NCI-H2227 (cell line): ENCODE measurements at regions not wholly inside any gene's neighbourhood (a gene's known extent, or its start where the extent isn't known, plus 50 kb on each side); places are given as distances from the start of the nearest gene placed in this dataset.
"Not testable (repeated sequence)": the region's sequence is repeated elsewhere in the genome, so short reads cannot be mapped to it uniquely, and the experiment has no call there.

Source experiments
- DNase-seq: peaks from one replicate; lab custom pipeline; 2025; ENCODE audit not compliant: unreplicated experiment; lab: John Stamatoyannopoulos, UW

DNA sequence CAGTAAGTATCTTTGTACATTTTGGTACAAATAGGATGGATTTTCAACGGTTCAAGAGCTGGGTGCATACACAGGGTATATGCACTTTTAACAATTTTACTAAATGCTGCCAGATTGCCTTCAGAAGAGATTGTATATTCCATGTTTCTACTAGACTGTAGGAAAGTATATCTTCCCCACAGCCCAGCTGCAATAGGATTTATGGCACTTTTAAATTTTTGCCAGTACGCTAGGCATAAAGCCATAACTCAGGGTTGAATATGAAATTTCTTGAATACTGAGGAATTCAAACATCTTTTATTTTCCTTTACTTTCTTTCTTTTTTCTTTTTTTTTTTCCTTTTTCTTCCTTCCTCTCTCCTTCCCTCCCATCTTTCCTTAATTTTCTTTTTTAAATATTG lies 78.7 kb upstream of the SULF2 start:
- no peak for DNase-seq

DNA sequence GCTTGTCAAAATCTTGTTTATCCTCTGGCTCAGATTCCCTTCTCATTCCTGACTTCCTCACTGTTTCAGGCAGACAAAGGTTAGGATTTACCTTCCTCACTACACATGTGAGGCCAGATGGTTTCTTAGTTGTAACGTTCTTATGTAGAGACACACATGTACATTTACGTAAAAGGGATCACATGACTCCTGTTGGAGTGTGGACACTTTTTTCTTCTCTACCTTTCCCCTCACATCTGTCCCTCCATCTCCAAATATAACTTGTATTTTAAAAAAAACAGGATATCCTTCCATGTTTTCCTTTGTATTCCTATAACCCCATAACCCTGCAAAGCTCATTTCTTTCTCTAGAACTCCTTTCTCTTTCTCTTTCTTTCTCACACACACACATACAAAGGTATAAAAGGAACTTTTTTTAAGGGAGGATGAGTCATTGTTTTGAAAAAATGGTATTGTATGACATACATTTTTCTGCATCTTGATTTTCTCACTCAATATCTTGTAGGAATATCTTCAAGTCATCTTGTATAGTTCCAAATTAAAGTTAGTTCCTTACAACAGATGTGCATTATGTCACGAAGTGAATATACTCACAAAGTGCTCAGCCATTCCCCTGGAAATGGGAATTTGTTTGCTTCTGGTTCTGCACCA lies 78.2 kb upstream of the SULF2 start:
- no peak for DNase-seq

DNA sequence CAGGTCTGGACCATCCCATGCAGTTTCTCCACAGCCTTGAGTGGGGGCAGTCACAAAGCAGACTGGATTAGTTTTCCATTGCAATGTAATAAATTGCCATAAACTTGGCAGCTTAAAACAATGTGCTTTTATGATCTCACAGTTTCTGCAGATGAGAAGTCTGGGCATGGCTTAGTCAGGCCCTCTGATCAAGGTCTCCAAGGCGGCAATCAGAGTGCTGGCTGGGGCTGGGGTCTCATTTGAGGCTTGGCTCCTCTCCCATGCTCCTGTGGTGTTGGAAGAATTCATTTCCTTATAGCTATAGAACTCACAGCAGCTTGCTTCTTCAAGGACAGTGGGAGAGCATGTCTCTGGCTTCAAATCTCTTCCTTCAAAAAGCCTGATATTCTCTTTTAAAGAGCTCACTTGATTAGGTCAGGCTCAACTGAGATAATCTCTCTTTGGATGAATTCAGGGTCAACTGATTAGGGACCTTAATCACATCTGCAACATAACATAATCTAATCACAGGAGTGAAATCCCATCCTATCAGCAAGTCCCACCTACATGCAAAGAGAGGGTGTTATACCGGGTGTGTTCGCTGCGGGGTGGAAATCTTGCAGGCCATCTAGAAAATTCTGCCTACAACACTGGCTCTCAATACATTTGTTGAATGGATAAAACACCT lies 77.4 kb upstream of the SULF2 start:
- no peak for DNase-seq

DNA sequence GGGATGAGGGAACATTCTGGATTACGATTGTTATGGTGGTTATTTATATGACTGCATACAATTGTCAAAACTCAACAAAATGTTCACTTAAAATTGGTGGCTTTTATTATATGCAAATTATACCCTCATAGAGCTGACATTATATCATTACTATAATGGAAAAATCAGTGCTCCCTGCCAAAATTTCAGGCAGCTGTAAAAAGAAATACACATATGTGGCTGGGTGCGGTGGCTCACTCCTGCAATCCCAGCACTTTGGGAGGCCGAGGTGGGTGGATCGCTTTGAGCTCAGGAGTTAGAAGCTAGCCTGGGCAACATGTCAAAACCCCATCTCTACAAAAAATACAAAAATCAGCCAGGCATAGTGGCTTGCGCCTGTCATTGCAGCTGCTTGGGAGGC lies 75.8 kb upstream of the SULF2 start:
- DNase-seq: no peak

DNA sequence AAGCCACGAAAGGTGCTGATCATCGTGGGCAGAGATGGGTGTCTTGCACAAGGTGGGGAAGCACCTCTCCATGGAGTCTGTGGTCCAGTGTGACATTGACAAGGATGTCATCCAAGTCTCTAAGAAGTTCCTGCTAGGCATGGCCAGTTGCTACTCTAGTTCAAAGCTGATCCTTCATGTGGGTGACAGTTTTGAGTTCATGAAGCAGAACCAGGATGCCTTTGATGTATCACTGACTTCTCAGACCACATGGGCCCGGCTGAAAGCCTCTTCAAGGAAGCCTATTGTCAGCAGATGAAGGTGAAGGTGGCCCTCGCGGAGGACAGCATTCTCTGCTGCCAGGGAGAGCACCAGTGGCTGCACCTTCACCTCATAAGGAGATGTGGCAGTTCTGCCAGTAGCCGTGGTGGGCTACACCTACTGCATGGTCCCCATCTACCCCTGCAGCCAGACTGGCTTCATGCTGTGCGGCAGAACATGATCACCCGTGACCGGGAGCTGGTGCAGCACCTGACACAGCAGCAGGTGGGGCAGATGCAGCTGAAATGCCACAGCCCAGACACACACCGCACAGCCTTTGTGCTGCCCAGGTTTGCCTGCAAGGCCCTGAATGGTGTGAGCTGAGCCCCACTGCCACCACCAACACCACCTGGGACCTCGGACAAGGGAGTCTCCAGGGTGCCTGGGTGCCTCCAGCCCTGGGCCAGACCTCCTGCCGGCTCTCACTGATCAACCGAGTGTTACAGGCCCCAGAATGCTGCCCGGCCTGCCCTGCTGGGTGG lies 75.0 kb upstream of the SULF2 start:
- DNase-seq: no peak

DNA sequence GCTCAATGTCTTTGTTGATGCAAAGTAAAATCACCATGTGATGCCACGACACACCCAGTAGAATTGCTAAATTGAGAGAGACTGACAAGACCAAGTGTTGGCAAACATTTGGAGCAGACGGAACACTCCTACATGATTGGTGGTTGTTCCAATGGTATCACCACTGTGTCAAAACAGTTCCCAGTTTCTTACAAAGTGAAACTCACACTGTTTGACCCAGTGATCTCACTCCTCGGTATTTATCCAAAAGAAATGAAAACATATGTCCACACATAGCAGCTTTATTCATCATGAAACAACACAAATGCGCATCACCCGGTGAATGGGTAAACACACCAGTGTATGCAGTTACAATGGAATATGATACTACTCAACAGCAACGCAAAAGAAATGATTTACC lies 74.0 kb upstream of the SULF2 start:
- no peak for DNase-seq

DNA sequence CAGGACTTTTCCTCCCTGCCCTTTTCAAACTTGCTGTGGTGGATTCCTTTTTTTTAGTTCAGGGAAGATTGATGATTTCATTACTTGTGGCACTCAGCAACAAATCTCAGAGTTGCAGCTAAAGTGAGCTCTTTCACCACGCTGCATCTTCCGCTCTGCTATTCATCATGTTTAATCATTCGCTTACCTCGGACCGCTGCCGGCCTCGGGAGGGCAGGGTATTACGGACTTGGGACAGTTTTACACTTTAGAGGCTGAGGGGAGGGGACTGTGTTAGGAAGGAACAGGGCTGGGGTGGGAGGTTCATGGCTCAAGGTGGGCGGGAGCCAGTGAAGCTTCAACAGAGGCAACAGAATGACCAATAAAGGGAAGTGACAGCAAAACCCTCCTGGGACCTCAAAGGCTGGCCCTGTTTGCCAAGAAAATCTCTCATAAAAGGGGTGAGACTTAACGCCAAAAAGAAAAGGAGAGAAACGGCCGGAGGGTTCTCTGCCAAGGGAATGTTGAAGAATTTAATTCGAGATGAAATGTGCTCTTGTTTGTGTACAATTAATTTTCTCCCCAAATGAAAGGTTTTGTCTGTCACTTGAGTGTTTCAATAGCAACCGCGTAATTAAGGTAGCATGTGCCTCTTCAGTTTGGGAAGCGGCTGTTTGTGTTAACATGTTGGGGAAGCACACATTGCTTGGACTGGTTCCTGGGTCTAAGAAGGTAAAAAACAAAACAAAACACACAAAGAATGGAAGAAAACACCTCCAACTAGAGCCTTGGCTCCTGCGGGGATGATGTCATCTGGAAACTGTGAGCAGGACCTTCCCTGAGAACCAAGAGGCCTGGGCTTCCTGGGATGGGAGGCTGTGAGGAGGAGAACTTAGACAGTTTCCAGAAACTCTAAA lies 72.5 kb upstream of the SULF2 start:
- DNase-seq: no peak

DNA sequence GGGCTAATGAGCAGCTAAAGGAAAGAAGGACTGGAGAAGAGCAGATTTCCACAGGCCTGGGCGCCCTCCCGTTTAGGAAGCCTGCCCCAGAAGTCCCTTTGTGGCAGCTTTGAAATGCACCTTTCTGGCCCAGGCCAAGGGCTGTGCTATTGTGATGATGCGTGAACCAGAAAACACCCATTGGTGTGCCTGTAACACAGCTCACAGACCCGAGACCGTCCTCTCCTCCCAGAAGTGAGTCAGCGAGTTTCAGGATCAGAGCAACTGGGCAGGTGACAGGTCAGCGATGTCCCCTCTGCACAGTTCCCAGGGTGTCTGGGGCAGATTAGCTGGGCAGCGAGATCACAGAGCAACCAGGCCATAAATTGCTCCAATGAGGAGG lies 71.9 kb upstream of the SULF2 start:
- DNase-seq: no peak

DNA sequence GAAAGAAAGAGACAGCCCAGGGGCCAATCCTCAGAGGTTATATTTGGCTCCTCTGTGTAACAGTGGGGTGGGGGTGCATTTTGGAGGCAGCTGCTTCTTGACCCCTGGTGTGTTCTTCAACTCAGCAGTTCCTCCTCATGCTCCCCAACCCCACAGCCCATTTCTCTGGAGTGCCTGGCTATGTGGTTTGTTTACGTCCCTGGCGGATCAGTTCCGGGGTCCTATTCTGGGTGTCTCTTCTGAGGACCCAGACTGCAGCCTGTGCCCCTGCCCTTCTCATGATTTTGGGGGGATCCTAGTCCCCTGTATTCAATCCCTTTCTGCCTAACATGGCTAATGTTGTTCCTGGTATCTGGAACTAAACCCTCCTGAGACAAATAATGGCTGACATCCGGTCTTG lies 70.5 kb upstream of the SULF2 start:
- DNase-seq: no peak

DNA sequence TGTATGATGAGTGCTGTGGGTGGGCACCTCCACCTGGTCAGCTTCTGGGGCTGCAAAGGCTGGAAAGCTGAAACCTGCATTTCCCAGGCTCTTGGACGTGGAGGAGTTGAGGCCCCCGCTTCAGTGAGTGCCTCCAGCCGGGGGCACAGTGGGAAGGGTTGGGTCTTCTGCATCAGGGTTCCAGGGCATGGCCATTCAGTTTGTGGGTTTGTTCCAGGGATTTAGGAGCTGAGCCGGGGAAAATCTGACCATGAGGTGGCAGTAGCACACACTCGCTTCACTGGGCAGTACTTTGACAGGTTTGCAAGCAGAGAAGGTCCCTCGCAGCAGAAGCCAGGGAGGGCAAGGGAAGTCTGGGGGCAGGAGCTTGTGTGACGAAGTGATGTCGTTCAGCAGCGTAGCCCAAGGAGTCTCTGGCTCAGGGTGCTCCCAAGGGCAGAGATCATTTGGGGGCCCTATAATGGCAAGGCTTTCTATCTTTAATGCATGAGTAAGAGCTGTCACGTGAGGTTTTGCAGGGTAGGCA lies 69.5 kb upstream of the SULF2 start:
- no peak for DNase-seq

DNA sequence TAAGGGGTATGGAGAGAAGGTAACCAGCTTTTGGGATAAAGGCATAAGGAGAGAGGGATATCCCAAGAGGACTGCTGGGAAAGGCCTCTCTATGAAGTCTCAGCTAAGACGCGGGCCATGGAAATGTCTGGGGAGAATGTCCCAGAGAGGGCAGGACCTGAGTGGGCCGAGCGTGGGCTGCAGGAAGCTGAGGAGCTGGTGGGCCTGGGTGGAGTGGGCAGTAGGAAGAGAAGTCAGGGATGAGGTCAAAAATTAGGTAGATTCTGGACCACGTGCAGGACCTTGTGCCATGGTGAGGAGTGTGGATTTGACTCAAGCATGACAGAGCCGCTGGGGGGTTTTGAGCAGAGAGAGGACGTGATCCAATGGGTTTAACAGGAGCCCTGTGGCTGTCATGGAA lies 66.5 kb upstream of the SULF2 start:
- DNase-seq: no peak

DNA sequence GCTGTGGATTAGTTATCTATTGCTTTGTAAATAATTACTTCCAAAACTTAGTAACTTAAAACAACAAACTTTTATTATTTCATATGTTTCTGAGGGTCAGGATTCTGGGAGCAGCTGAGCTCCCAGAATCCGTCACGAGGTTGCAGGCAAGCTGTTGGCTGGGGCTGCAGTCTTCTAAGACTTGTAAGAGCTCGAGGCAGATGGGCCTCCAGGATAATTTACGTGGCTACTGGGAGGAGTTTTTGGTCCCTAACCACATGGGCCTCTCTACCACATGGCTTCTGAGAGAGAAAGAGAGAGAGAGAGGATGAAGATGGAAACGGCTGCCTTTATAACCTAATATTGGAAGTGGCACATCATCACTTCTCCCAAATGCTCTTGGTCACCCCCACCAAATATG lies 64.9 kb upstream of the SULF2 start:
- DNase-seq: no peak

DNA sequence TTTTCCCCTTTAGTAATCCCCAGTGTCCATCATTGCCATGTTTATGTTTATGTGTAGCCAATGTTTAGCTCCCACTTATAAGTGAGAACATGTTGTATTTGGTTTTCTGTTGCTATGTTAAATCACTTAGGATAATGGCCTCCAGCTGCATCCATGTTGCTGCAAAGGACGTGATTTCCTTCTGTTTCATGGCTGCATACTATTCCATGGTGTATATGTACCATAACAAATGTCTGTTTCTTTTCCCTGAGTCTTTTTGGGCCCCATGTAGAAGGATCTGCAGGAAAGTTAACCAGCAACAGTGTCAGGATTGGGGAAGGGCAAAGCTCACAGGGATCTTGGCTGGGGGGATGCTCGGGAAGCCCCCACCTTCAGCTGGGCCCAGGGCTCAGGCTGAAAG lies 64.3 kb upstream of the SULF2 start:
- DNase-seq: no peak

DNA sequence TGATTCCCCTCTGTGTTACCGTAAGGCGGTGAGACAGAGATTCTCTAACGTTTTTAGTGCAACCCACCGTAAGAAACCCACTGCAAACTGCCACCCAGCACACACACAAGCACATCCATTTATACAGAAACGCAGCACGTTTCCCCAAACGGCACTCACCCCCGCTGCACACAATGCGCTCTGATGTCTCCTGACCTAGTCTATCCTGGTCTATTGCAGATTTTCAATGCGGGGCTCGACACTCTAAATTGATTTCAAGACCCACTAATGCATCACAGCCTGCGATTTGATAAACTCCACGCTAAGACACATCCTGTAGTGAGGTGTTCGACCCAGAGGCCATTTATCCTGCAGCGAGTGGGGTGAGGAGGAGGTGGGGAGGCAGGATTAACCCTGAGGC lies 63.7 kb upstream of the SULF2 start:
- DNase-seq: no peak

DNA sequence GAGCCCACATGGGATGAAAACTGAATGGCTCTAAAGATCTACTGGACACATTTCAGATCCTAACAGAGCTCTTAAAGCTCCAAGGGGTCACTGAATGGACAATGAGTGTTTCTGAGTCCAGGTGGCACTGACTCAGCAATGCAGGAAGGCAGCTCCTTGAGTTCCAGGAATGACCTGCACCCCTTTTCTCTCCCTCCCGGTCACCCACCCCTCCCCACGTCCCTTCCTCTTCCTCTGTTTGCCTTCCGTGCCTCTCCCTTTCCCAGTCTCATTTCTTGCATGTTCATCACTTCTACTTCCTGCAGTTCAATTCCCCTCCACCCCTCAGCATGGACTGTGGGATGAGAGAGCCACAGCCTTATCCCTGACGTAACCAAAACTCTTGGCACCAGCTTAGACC lies 63.3 kb upstream of the SULF2 start:
- not testable (repeated sequence) for DNase-seq

DNA sequence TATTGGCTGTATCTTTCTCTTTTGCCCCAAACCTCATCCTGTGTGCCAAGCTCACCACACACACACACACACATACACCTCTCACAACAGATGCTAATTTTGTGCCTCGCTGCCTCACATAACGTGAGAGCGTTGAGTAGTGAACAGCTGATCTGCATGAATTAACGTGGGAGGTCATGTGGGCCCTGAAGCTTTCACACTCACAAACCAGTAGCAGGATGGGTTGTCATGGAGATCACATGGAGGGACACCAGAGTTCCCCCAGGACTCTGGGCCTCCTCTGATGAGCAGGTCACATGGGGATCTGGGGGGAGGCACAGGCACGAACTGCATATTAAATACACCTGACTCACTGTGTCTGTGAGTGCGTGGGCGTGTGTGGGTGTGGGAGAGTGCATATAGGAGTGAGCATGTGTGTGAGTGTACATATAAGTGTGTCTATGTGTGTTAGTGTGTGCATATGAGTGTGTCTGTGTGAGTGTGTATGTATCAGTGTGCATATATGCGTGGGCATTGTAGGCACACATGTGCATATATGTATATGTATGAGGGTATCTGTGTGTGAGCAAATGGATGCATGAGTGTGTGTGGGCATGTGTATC lies 62.7 kb upstream of the SULF2 start:
- no peak for DNase-seq

DNA sequence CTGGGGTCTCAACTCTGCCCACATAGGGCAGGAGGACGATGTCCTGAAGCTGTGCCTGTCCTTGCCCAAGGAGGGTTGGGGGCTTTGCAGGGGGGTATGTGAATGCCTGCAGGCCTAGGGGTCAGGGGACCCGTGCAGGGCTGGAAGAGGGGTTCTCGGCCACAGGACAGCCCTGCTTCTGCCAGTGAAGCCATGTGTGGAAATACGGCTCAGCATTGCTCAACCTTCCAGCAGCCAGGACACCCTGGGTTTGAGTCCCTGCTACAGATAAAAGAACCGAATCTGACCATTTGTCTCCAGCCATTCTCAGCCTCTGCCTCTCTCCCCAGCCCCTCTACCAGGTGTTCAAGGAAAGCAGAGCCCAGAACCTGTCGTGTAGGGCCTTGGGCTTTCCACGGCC lies 61.9 kb upstream of the SULF2 start:
- not testable (repeated sequence) for DNase-seq

DNA sequence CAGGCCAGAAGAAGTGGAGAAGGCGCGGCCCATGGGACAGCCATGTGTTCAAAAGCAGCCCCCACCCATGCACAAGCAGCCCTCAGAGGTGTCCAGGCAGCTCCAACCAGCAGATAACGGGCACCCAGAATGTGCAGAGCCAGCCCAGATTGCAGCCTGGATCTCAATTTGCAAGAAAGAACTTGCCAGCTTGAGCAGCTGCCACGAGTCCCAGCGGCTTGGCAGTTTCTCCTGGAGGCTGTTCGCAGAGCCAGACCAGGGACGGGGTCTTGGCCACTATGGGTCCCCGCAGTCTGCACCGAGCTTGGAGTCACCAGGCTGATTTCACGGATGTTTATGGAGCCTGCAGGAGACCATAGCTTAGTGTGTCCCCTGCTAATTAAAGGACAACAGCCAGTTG lies 61.4 kb upstream of the SULF2 start:
- not testable (repeated sequence) for DNase-seq

DNA sequence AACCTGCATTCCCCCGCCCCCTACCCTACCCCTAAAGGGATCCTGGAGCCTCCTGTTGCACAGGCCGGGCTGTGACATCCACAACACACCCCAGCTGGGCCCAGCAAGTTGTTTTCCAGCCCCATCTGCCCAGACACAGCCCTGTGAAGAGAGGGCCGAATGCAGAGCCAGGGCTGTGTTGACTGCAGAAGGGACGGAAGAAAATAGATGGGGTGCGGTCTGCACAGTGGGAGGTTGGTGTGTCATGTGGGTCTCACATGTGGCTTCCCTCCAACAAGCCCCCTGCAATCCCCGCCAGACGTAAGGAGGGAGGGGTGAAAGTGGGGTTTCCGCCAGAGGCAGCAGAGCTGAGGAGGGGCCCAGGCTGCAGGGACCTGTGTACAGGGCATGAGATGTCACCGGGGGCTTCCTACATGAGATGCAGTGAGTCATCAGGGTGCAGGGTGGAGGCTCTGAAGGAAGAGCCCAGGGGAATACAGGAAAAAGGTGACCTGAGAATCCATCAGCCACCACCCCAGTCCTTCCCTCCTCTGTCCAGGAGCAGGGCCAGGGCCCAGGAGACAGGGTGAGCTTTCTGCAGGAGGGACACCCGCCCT lies 60.2 kb upstream of the SULF2 start:
- DNase-seq: not testable (repeated sequence)

DNA sequence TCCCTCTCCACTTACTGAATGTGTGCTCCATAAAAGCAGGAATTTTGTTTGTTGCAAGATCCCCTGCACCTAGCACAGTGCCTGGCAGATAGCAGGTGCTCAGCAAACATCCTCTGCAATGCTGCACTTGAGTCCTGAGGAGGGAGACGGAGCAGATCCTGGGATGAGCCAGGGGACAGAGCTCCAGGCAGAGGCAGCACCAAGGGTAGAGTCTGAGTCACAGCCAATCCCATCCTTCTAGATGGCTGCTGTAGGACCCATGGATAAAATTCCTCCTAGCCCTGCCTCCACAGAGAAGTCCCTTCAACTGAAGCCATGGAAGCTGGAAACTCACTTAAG lies 59.3 kb upstream of the SULF2 start:
- DNase-seq: not testable (repeated sequence)
